ENCODE measurements at regions not wholly inside any gene's neighbourhood (a gene's known extent, or its start where the extent isn't known, plus 50 kb on each side); places are given as distances from the start of the nearest gene placed in this dataset.

DNA sequence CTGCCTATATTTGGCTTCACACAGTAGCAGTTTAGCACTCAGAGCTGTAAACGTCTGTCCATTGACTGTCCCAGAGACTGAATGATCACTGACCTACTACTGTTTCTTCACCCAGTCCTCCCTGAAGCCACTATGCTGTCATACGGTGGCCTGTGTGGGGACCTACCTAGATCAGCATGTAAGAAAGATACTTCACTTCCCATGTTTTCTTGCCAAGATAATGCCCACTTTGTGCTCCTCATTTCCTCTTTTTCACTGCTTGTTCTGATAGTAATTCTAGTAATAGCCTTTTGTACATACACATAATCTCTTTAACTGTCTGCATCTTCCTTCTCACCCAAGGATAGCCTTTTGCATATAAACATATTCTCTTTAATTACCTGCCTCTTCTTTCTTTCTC lies 109.9 kb upstream of the TIAM2 start:
- Histone ChIP-seq H3K36me3 (ENCODE audit: insufficient read depth, low read length) (no peaks in the 10 kb centered on the region), H3K27me3 (ENCODE audit: insufficient read depth, low read length) (no peaks in the 10 kb centered on the region), H3K79me2 (ENCODE audit: insufficient read depth, low read length) (no peaks in the 10 kb centered on the region), H3K9me3 (ENCODE audit: low read depth, low read length) (no peaks in the 10 kb centered on the region), H3K4me1 (ENCODE audit: insufficient read depth, low read length) (peaks cover 3% of the 10 kb centered on the region), H3K4me2 (ENCODE audit: insufficient read depth, low read length) (no peak overlapping the region), H3K27ac (ENCODE audit: low read depth, low read length) (no peak overlapping the region), H4K20me1 (ENCODE audit: insufficient read depth, low read length) (peaks cover 2% of the 10 kb centered on the region), H2AFZ (ENCODE audit: low read length) (no peak overlapping the region), H3K4me3 (ENCODE audit: insufficient read depth, low read length) (no peak overlapping the region)
- TF ChIP-seq, protein P1, sequence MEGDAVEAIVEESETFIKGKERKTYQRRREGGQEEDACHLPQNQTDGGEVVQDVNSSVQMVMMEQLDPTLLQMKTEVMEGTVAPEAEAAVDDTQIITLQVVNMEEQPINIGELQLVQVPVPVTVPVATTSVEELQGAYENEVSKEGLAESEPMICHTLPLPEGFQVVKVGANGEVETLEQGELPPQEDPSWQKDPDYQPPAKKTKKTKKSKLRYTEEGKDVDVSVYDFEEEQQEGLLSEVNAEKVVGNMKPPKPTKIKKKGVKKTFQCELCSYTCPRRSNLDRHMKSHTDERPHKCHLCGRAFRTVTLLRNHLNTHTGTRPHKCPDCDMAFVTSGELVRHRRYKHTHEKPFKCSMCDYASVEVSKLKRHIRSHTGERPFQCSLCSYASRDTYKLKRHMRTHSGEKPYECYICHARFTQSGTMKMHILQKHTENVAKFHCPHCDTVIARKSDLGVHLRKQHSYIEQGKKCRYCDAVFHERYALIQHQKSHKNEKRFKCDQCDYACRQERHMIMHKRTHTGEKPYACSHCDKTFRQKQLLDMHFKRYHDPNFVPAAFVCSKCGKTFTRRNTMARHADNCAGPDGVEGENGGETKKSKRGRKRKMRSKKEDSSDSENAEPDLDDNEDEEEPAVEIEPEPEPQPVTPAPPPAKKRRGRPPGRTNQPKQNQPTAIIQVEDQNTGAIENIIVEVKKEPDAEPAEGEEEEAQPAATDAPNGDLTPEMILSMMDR (IDR thresholded peaks at IDR 0.05; ENCODE audit: extremely low read depth, low read depth, low read length): no peak
- DNase-seq (ENCODE audit: insufficient read length, low spot score, missing footprints): no peak

DNA sequence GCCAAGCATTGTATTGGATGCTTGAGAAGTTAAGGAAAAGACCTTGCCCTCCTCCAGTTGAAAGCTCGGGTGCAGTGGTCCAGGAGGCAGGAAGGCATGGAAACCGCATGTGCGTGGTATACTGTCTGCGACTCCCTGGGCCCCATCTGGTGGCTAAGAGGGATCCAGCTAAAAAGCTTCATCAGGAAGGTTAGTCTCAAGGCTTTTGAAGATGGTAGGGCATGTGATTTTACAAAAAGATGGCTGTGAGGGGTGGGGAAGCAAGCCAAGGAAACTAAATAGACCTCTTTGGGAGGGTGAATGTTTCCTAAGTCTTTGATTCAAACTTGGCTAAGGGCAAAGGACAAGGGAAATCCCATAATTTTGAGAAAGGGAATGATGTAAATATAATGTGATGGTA lies 109.1 kb upstream of the TIAM2 start:
- Histone ChIP-seq H3K4me1 (ENCODE audit: insufficient read depth, low read length) (peaks cover 3% of the 10 kb centered on the region), H3K4me3 (ENCODE audit: insufficient read depth, low read length) (no peak overlapping the region), H3K9me3 (ENCODE audit: low read depth, low read length) (no peaks in the 10 kb centered on the region), H2AFZ (ENCODE audit: low read length) (no peak overlapping the region), H3K79me2 (ENCODE audit: insufficient read depth, low read length) (no peaks in the 10 kb centered on the region), H4K20me1 (ENCODE audit: insufficient read depth, low read length) (peaks cover 2% of the 10 kb centered on the region), H3K36me3 (ENCODE audit: insufficient read depth, low read length) (no peaks in the 10 kb centered on the region), H3K27me3 (ENCODE audit: insufficient read depth, low read length) (no peaks in the 10 kb centered on the region), H3K4me2 (ENCODE audit: insufficient read depth, low read length) (no peak overlapping the region), H3K27ac (ENCODE audit: low read depth, low read length) (no peak overlapping the region)
- TF ChIP-seq, protein P1 (IDR thresholded peaks at IDR 0.05; ENCODE audit: extremely low read depth, low read depth, low read length): no peak
- no peak for DNase-seq (ENCODE audit: insufficient read length, low spot score, missing footprints)

DNA sequence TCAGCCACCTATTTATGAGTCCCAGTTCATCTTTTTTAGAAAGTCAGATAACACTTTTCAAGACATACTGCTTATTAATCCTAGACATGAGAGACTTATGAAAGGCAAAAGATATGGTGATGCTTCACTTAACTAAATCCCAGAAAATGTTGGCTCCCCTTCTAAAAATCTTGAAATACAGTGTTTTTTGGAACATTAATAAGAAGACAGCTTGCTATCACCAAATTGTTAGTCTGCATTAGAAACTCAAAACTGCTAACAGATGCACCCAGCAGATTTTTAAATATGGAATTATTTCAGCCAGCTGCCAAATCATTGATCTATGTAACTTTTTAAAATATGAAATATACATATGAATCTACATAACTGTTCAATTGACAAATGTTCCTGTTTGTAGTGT lies 108.6 kb upstream of the TIAM2 start:
- Histone ChIP-seq H3K27ac (ENCODE audit: low read depth, low read length) (no peak overlapping the region), H3K4me3 (ENCODE audit: insufficient read depth, low read length) (no peak overlapping the region), H3K36me3 (ENCODE audit: insufficient read depth, low read length) (no peaks in the 10 kb centered on the region), H3K9me3 (ENCODE audit: low read depth, low read length) (no peaks in the 10 kb centered on the region), H2AFZ (ENCODE audit: low read length) (no peak overlapping the region), H3K4me2 (ENCODE audit: insufficient read depth, low read length) (no peak overlapping the region), H3K27me3 (ENCODE audit: insufficient read depth, low read length) (no peaks in the 10 kb centered on the region), H4K20me1 (ENCODE audit: insufficient read depth, low read length) (peaks cover 2% of the 10 kb centered on the region), H3K4me1 (ENCODE audit: insufficient read depth, low read length) (peaks cover 3% of the 10 kb centered on the region), H3K79me2 (ENCODE audit: insufficient read depth, low read length) (no peaks in the 10 kb centered on the region)
- no peak for DNase-seq (ENCODE audit: insufficient read length, low spot score, missing footprints)
- TF ChIP-seq, protein P1 (IDR thresholded peaks at IDR 0.05; ENCODE audit: extremely low read depth, low read depth, low read length): no peak

DNA sequence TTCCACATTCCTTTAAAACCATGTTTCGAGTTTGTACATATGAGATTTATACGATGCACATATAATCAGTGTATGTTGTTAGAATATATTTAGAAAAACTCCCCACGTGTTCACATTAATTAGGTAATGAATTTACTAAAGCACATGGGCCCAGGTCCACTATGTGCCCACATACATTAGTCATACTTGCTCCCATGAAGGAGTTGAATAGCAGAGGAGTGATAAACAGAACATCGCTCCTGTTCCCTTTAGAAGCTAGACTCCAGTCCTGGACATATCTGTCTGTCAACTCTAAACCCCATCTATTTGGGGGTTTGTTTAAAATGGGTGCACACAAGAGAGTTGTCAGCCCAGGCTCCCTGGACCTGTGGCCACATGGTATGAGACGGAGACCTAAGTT lies 108.1 kb upstream of the TIAM2 start:
- Histone ChIP-seq H3K27me3 (ENCODE audit: insufficient read depth, low read length) (no peaks in the 10 kb centered on the region), H3K9me3 (ENCODE audit: low read depth, low read length) (no peaks in the 10 kb centered on the region), H3K4me3 (ENCODE audit: insufficient read depth, low read length) (no peak overlapping the region), H2AFZ (ENCODE audit: low read length) (no peak overlapping the region), H3K4me1 (ENCODE audit: insufficient read depth, low read length) (peaks cover 3% of the 10 kb centered on the region), H3K36me3 (ENCODE audit: insufficient read depth, low read length) (no peaks in the 10 kb centered on the region), H4K20me1 (ENCODE audit: insufficient read depth, low read length) (peaks cover 2% of the 10 kb centered on the region), H3K79me2 (ENCODE audit: insufficient read depth, low read length) (no peaks in the 10 kb centered on the region), H3K27ac (ENCODE audit: low read depth, low read length) (no peak overlapping the region), H3K4me2 (ENCODE audit: insufficient read depth, low read length) (no peak overlapping the region)
- TF ChIP-seq, protein P1 (IDR thresholded peaks at IDR 0.05; ENCODE audit: extremely low read depth, low read depth, low read length): no peak
- peak; percentile 79 for DNase-seq (ENCODE audit: insufficient read length, low spot score, missing footprints)

Data from osteoblast (primary cell).